ENCODE measurements at regions not wholly inside any gene's neighbourhood (a gene's known extent, or its start where the extent isn't known, plus 50 kb on each side); places are given as distances from the start of the nearest gene placed in this dataset.

DNA sequence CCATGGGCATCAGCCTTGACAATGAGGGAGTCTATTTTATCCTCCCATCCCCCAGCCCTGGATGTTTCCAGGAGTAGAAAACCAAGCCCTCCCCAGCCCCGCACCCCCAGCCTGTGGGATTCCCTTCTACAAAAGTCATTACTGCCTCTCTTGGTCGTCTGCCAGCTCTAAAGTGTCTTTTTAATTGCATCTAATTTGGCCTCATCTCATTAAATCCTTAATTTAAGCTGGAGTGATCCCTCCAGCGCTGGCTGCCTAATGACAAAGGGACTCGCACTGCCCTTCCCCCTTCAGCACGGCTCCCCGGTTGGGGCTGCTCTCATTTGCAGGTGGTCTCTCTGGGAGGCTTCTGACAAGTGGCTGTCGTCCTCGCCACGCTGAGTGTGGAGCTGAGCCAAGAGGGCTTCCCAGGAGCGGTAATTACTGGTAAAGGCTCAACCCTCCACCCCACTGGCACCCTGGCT, 107.9 kb upstream of the ALDH1B1 start:
- ChIA-PET POLR2A (no interaction called here), CTCF (no interaction called here)
- intact Hi-C loops (cut with micrococcal nuclease), result no loop called here
- no peaks in the 10 kb centered on the region for H3K9me3 Mint-ChIP-seq (ENCODE audit: unreplicated experiment)
- no peak for DNase-seq (ENCODE audit: unreplicated experiment)
- H3K36me3 Mint-ChIP-seq (ENCODE audit: insufficient read depth, unreplicated experiment), result no peaks in the 10 kb centered on the region
- TF ChIP-seq, protein P1, sequence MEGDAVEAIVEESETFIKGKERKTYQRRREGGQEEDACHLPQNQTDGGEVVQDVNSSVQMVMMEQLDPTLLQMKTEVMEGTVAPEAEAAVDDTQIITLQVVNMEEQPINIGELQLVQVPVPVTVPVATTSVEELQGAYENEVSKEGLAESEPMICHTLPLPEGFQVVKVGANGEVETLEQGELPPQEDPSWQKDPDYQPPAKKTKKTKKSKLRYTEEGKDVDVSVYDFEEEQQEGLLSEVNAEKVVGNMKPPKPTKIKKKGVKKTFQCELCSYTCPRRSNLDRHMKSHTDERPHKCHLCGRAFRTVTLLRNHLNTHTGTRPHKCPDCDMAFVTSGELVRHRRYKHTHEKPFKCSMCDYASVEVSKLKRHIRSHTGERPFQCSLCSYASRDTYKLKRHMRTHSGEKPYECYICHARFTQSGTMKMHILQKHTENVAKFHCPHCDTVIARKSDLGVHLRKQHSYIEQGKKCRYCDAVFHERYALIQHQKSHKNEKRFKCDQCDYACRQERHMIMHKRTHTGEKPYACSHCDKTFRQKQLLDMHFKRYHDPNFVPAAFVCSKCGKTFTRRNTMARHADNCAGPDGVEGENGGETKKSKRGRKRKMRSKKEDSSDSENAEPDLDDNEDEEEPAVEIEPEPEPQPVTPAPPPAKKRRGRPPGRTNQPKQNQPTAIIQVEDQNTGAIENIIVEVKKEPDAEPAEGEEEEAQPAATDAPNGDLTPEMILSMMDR (IDR thresholded peaks at IDR 0.05; ENCODE audit: unreplicated experiment), result no peak
- H3K4me3 Mint-ChIP-seq (ENCODE audit: unreplicated experiment), result no peak overlapping the region
- H3K27ac Mint-ChIP-seq (ENCODE audit: low read depth, unreplicated experiment), result no peak overlapping the region
- H3K4me1 Mint-ChIP-seq (ENCODE audit: insufficient read depth, unreplicated experiment), result no peaks in the 10 kb centered on the region
- peaks cover 24% of the 10 kb centered on the region for H3K27me3 Mint-ChIP-seq (ENCODE audit: insufficient read depth, unreplicated experiment)
- no TSS peak for BruUV-seq (replicated peaks)

DNA sequence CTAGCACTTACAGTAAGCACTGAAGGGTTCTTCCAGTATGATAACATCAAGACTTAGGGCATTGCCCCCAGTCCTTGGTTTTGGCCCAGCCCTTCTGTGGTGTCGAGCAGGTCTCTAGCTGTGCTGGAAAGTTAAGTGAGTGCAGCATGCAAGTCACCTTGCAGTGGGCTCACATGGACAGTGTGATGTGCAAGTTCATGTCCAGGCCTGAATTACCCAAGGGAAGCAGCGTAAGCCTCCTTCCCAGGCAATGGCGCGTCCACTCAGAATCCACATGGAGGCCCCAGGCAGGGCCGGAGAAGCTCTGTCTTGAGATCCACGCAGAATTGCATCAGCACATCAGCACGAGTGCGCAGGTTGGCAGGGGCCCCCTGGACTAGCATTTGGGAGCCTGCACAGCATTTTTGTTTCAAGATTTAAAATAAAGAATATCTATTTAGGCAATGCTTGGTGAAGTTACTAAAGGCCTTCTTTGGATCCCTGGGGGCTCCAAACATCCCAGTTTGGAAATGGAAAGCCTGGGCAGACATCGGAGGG, 108.4 kb upstream of the ALDH1B1 start:
- no peaks in the 10 kb centered on the region for H3K9me3 Mint-ChIP-seq (ENCODE audit: unreplicated experiment)
- no peaks in the 10 kb centered on the region for H3K36me3 Mint-ChIP-seq (ENCODE audit: insufficient read depth, unreplicated experiment)
- no peaks in the 10 kb centered on the region for H3K4me1 Mint-ChIP-seq (ENCODE audit: insufficient read depth, unreplicated experiment)
- BruUV-seq (replicated peaks), result no TSS peak
- CTCF ChIA-PET, result interaction anchor here (0.7 to 1.1 kb wide), 2 partner anchors 20 to 21 kb away, joined by 3 to 4 read pairs; no protein-coding TSS in a partner anchor
- peaks cover 30% of the 10 kb centered on the region for H3K27me3 Mint-ChIP-seq (ENCODE audit: insufficient read depth, unreplicated experiment)
- no peak overlapping the region for H3K4me3 Mint-ChIP-seq (ENCODE audit: unreplicated experiment)
- no peak overlapping the region for H3K27ac Mint-ChIP-seq (ENCODE audit: low read depth, unreplicated experiment)
- intact Hi-C loops (cut with micrococcal nuclease), result no loop called here
- no peak for DNase-seq (ENCODE audit: unreplicated experiment)
- POLR2A ChIA-PET, result no interaction called here
- TF ChIP-seq, protein P1 (IDR thresholded peaks at IDR 0.05; ENCODE audit: unreplicated experiment), result no peak

DNA sequence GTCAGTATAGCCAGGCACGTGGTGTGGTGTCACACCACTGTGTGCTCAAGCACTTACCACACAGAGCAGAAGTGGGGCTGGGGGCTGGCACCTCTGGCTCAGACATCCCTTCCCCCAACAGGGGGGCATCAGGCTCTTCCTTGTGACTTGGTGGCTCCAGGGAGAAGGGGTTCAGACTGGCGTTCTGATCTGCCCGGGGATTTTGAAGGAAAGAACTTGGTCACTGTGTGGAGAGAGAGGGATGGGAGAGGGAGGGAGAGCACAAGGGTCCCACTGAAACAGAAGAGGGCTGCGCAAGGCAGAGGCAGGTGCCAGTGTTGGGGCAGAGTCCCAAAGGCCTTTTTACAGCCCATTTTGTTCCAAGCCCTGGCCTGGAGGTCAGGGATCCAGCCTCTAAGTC, 109.7 kb upstream of the ALDH1B1 start:
- no peak for DNase-seq (ENCODE audit: unreplicated experiment)
- Mint-ChIP-seq H3K4me3 (ENCODE audit: unreplicated experiment) (no peak overlapping the region), H3K27me3 (ENCODE audit: insufficient read depth, unreplicated experiment) (peaks cover 34% of the 10 kb centered on the region), H3K9me3 (ENCODE audit: unreplicated experiment) (no peaks in the 10 kb centered on the region), H3K4me1 (ENCODE audit: insufficient read depth, unreplicated experiment) (no peaks in the 10 kb centered on the region), H3K36me3 (ENCODE audit: insufficient read depth, unreplicated experiment) (no peaks in the 10 kb centered on the region), H3K27ac (ENCODE audit: low read depth, unreplicated experiment) (no peak overlapping the region)
- intact Hi-C loops (cut with micrococcal nuclease), result no loop called here
- POLR2A ChIA-PET, result no interaction called here
- CTCF ChIA-PET, result no interaction called here
- no TSS peak for BruUV-seq (replicated peaks)
- TF ChIP-seq, protein P1 (IDR thresholded peaks at IDR 0.05; ENCODE audit: unreplicated experiment), result no peak

- no peak for DNase-seq (ENCODE audit: unreplicated experiment)
- no peak overlapping the region for H3K4me3 Mint-ChIP-seq (ENCODE audit: unreplicated experiment)
- no TSS peak for BruUV-seq (replicated peaks)
- intact Hi-C loops (cut with micrococcal nuclease), result no loop called here
- no peaks in the 10 kb centered on the region for H3K36me3 Mint-ChIP-seq (ENCODE audit: insufficient read depth, unreplicated experiment)
- H3K4me1 Mint-ChIP-seq (ENCODE audit: insufficient read depth, unreplicated experiment), result no peaks in the 10 kb centered on the region
- H3K9me3 Mint-ChIP-seq (ENCODE audit: unreplicated experiment), result no peaks in the 10 kb centered on the region
- POLR2A ChIA-PET, result no interaction called here
- H3K27ac Mint-ChIP-seq (ENCODE audit: low read depth, unreplicated experiment), result no peak overlapping the region
- H3K27me3 Mint-ChIP-seq (ENCODE audit: insufficient read depth, unreplicated experiment), result peaks cover 27% of the 10 kb centered on the region
- CTCF ChIA-PET, result interaction anchor here (0.9 to 1.4 kb wide), 3 partner anchors 15 to 374 kb away, joined by 3 to 10 read pairs (median 3); no protein-coding TSS in a partner anchor
- TF ChIP-seq, protein P1 (IDR thresholded peaks at IDR 0.05; ENCODE audit: unreplicated experiment), result no peak
These were observed 110.6 kb upstream of the ALDH1B1 start for GRCh38 chr9:38281917-38282316.
